Epithelial cell of esophagus (primary cell): ENCODE measurements at regions not wholly inside any gene's neighbourhood (a gene's known extent, or its start where the extent isn't known, plus 50 kb on each side); places are given as distances from the start of the nearest gene placed in this dataset.

ENCODE experiments used
- DNase-seq: peaks from one replicate; pipeline ENCODE4 v3.0.0; 2010; ENCODE audit warnings: low read depth
- H3K4me3 ChIP-seq: 2 replicates; pipeline ENCODE4 v1.5.1; 2011; ENCODE audit warnings: mild to moderate bottlenecking, low read length, control low read depth
- TF ChIP-seq, protein P1 (sequence below): IDR thresholded peaks from 2 replicates; pipeline ENCODE4 v1.5.1; 2011; ENCODE audit warnings: low read depth, mild to moderate bottlenecking, low read length, control low read depth, inconsistent platforms; ENCODE audit not compliant: insufficient read depth; ENCODE audit errors: missing control alignments

DNA sequence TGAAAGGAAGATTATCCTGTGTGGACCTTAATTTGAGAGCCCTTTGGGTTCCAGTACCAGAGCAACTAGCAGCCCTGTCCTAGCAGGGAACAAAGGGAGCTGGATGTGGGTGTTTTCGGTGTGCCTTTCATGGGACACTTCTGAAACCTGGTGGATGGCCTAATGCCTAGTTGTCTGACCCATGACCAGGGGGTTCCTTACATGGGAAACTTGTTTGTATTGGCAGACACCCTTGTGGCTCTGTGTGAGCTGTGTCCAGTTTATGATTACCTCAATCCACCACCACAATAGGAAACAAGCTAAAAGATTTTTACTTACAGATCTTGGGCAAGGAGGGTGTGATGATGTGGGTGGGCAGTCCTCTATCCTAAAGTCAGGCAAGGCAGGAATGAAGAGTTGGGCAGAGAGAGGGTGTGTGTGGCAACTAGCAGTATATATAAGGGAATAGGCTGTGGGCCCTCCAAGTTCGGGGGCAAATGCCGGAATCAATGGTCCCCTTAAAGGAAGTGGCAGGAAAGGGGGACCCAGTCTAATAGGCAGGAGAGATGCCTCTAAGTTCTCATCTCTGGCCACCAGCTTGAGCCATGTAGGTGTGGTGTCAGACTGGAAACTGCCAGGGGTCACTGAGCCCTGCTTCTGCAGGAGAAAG lies 264.6 kb downstream of the QKI start:
- TF ChIP-seq, protein P1, sequence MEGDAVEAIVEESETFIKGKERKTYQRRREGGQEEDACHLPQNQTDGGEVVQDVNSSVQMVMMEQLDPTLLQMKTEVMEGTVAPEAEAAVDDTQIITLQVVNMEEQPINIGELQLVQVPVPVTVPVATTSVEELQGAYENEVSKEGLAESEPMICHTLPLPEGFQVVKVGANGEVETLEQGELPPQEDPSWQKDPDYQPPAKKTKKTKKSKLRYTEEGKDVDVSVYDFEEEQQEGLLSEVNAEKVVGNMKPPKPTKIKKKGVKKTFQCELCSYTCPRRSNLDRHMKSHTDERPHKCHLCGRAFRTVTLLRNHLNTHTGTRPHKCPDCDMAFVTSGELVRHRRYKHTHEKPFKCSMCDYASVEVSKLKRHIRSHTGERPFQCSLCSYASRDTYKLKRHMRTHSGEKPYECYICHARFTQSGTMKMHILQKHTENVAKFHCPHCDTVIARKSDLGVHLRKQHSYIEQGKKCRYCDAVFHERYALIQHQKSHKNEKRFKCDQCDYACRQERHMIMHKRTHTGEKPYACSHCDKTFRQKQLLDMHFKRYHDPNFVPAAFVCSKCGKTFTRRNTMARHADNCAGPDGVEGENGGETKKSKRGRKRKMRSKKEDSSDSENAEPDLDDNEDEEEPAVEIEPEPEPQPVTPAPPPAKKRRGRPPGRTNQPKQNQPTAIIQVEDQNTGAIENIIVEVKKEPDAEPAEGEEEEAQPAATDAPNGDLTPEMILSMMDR = no peak

DNA sequence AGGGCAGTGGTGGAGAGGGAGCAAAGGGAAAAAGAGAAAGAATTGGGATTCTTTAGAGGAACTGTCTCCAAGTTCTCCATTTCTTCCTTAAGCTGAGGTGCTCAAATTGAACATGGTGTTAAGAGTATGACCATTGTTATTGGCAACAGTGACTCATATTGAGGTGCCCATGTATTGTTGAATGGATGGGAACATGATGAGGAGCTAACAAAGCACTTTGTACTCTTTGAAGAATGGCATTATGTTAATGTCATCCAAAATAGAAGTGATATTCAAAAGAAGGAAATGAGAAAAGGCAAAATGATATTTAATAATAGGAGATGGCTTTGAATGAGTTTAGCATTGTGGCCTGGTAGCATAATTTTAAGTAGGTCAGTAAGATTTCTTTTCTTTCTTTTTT lies 261.1 kb downstream of the QKI start:
- DNase-seq = no peak
- H3K4me3 ChIP-seq = no peak overlapping the region
- TF ChIP-seq, protein P1 = no peak

More for the DNA sequence above, 264.6 kb downstream of the QKI start:
- no peak for DNase-seq
- H3K4me3 ChIP-seq = no peak overlapping the region

DNA sequence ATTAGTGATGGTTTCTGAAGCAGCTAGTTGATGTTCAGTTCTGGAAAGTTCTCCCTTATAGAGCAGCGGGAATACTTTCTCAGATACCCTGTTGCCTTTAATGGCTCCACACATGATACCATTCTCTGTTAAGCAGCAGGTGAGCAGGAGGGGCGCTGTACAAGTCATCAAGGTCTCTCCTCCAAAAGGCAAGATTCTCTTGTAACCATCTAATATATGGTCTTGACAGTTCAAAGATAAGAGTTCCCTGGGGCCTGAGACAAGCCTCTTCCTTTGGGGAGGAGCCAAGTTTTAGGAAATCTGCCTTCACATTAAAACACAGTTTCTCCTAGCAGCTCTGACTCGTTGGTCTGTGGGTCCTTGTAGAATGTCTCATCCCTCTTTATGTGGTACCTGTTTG lies 258.2 kb downstream of the QKI start:
- DNase-seq = no peak
- TF ChIP-seq, protein P1 = no peak
- no peak overlapping the region for H3K4me3 ChIP-seq

DNA sequence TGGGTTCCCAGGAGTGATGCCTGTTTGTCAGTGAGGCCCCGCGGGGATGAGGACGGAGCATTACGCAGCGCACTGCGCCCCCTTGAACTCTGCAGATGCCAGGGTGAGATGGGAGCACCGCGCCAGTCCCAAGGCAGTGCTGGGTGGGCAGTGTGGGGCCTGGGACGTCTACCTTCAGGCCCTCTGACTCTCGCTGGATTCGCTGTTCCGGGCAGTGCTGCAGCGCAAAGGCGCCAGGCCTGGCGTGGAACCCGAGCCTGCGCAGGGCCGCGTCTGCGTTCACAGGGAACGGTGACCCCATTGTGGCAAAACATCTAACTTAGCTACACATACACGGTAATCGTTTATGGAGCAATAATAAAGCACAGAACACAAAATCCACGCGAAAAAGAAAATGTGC lies 257.3 kb downstream of the QKI start:
- H3K4me3 ChIP-seq = no peak overlapping the region
- TF ChIP-seq, protein P1 = no peak

DNA sequence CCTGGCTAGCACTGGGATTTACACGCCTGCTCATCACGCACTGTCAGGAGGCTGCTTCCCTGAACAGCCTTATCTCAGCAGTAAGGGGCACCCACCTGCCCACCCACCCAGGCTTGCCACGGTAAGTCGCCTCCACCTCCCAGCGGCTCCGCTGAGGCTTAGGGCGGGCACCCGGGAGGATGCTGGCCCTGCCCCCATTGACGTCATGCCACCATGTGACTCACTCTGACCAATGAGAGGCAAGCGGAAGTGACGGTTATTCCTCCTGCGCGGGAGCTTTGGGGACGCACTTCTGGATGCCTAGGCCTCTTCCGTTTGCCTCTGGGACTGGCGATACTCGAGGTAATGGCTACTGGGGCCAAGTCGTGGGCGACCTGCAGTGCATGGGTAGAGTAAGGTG lies 256.8 kb downstream of the QKI start:
- no peak for DNase-seq
- TF ChIP-seq, protein P1 = no peak

More for the DNA sequence above, 257.3 kb downstream of the QKI start:
- no peak for DNase-seq

DNA sequence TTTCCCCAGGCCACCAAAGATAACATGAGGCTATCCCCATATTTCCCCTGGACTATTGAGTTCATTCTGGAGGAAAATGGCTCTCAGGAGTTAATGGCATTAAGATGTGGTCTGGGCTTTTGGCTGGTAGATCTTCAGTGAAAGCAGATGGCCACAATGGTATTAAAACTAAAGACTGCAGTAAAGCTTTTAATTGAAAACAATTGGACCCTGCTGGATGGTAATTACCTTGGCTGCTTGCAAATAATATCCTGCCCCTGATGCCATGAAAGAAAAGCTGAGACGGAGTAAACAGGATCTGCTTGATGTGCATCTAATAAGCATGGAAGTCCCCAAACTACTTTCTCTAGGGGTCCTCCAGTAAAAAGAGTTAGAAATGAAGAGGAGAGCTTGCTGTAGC lies 255.8 kb downstream of the QKI start:
- TF ChIP-seq, protein P1 = no peak
- no peak overlapping the region for H3K4me3 ChIP-seq
- no peak for DNase-seq

More for the DNA sequence above, 256.8 kb downstream of the QKI start:
- no peak overlapping the region for H3K4me3 ChIP-seq

DNA sequence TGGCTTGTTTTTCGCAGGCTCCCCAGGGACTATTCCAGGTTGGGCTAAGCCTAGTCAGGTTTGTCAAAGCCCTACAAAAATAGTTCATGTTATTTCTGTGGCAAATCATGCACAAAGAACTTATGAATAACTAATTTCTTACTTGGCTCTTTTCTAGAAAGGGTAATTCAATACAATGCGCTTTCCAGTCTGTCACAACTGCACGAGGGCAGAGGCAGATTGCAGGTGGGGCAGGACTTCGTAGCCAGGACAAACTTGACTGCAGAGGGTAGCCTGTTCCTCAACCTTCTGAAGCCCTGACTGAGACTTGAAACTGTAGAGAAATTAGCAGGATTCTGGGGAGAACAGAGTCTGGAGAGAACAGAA lies 253.5 kb downstream of the QKI start:
- TF ChIP-seq, protein P1 = no peak
- no peak overlapping the region for H3K4me3 ChIP-seq
- DNase-seq = no peak
